Psoas muscle (tissue), 7 donors: ENCODE measurements at regions not wholly inside any gene's neighbourhood (a gene's known extent, or its start where the extent isn't known, plus 50 kb on each side); places are given as distances from the start of the nearest gene placed in this dataset.

ENCODE experiments used
- ATAC-seq, 4 donors: fragments of 200-7000 bp; cut with Tn5 transposase; one replicate each; pipeline ENCODE4 v1.9.1; 2020; ENCODE audit warnings: moderate library complexity in 3 of 4, mild to moderate bottlenecking in 2 of 4
- DNase-seq, 2 donors: peaks; one replicate each; pipeline ENCODE4 v3.0.0-alpha.2; 2020
- H3K27ac ChIP-seq: fragments of 200-600 bp; one replicate; pipeline ENCODE4 v1.8.0; 2022
- H3K27me3 ChIP-seq, 3 donors: fragments of 200-600 bp in 1 of 3; one replicate each; pipeline versions ENCODE4 v1.6.1 to v1.8.0; 2013 to 2022; ENCODE audit warnings: low read length in 2 of 3, mild to moderate bottlenecking in 2 of 3, moderate library complexity in 1 of 3; ENCODE audit not compliant: insufficient read depth in 3 of 3
- H3K36me3 ChIP-seq, 2 donors: fragments of 200-600 bp in 1 of 2; one replicate each; pipeline versions ENCODE4 v1.6.1 to v1.8.0; 2013 to 2022; ENCODE audit warnings: low read depth in 1 of 2, mild to moderate bottlenecking in 1 of 2, moderate library complexity in 1 of 2; ENCODE audit not compliant: insufficient read depth in 1 of 2
- H3K4me1 ChIP-seq: fragments of 200-600 bp; one replicate; pipeline ENCODE4 v1.8.0; 2022
- H3K4me3 ChIP-seq: fragments of 200-600 bp; one replicate; pipeline ENCODE4 v1.8.0; 2022; ENCODE audit warnings: mild to moderate bottlenecking
- H3K9me3 ChIP-seq: fragments of 200-600 bp; one replicate; pipeline ENCODE4 v1.8.0; 2022
- CTCF ChIP-seq: fragments of 200-600 bp; IDR thresholded peaks from one replicate; pipeline ENCODE4 v1.8.0; 2022; ENCODE audit warnings: antibody characterized with exemption
- WGBS, 3 donors: extraction: QIAGEN DNeasy Blood & Tissue Kit; methylation state at CpG; one replicate each; pipeline versions ENCODE4 v1.1.6 to v1.1.7; 2013; 5-methylcytosine and 5-hydroxymethylcytosine counted together
- intact Hi-C, 2 donors: fragments of 100-400 bp; cut with DNase I; formaldehyde crosslinking; loops; one replicate each; pipeline versions ENCODE4 v1.11.0 to v1.14.2; 2022
- donor health status: healthy with polysubstance abuse.
- donor health status: DM: no; HTN: no; CAD: no; lungs with moderate emphysema.
- donor health status: Bipolar disorder and iron deficiency.
- donor health status: healthy.
- donor health status: DM: yes; HTN: yes; CAD: no.
- donor health status: DM: no; HTN: no; CAD: no.
- donor health status: DM: yes; HTN: yes; CAD: no.

- Histone ChIP-seq H3K9me3 (no peaks in the 10 kb centered on the region), H3K4me3 (no peak overlapping the region), H3K27ac (no peak overlapping the region), H3K36me3 (no peaks in the 10 kb centered on the region), H3K27me3 (no peaks in the 10 kb centered on the region), H3K4me1 (no peaks in the 10 kb centered on the region)
- no peak for TF ChIP-seq CTCF
- no peak for DNase-seq
- ATAC-seq: no peak
- intact Hi-C loops: no loop called here
- WGBS, 3 donors: 70 to 79% (median 73%) methylated on average over 19 of the region's 19 CpGs
These were observed 1072.0 kb downstream of the CBLN2 start for GRCh38 chr18:71471963-71472725.

GRCh38 chr18:71456206-71456605 lies 1087.9 kb downstream of the CBLN2 start:
- DNase-seq: no peak
- intact Hi-C loops: no loop called here

GRCh38 chr18:71450257-71450656 lies 1093.9 kb downstream of the CBLN2 start:
- H3K27me3 ChIP-seq: no peaks in the 10 kb centered on the region
- H3K27ac ChIP-seq: no peak overlapping the region
- TF ChIP-seq CTCF: no peak
- no peak overlapping the region for H3K4me3 ChIP-seq
- intact Hi-C loops: no loop called here
- H3K4me1 ChIP-seq: no peaks in the 10 kb centered on the region
- H3K36me3 ChIP-seq: no peaks in the 10 kb centered on the region
- ATAC-seq (no peak), DNase-seq (no peak)
- WGBS, 3 donors: 62 to 68% (median 65%) methylated on average over 3 of the region's 3 CpGs
- H3K9me3 ChIP-seq: no peaks in the 10 kb centered on the region

More at GRCh38 chr18:71456206-71456605, 1087.9 kb downstream of the CBLN2 start:
- Histone ChIP-seq H3K4me1 (no peaks in the 10 kb centered on the region), H3K36me3 (no peaks in the 10 kb centered on the region), H3K27me3 (no peaks in the 10 kb centered on the region), H3K4me3 (no peak overlapping the region), H3K9me3 (no peaks in the 10 kb centered on the region), H3K27ac (no peak overlapping the region)
- 66 to 81% (median 73%) methylated on average over 3 of the region's 3 CpGs for WGBS, 3 donors
- no peak for TF ChIP-seq CTCF
- ATAC-seq: no peak

- Histone ChIP-seq H3K4me1 (no peaks in the 10 kb centered on the region), H3K4me3 (no peak overlapping the region), H3K27ac (no peak overlapping the region), H3K36me3 (no peaks in the 10 kb centered on the region), H3K27me3 (no peaks in the 10 kb centered on the region), H3K9me3 (no peaks in the 10 kb centered on the region)
- ATAC-seq (no peak), DNase-seq (no peak)
- intact Hi-C loops: no loop called here
- 48 to 61% (median 60%) methylated on average over 3 of the region's 3 CpGs for WGBS, 3 donors
- TF ChIP-seq CTCF: no peak
These were observed 1100.2 kb downstream of the CBLN2 start for GRCh38 chr18:71443706-71444480.
